Endothelial cell of umbilical vein (primary cell): ENCODE measurements at regions not wholly inside any gene's neighbourhood (a gene's known extent, or its start where the extent isn't known, plus 50 kb on each side); places are given as distances from the start of the nearest gene placed in this dataset.
"Not testable (repeated sequence)": the region's sequence is repeated elsewhere in the genome, so short reads cannot be mapped to it uniquely, and the experiment has no call there.

Experiments
- BruUV-seq: library from RNA; stranded (reverse); fragments of 400-500 nt; replicated peaks from 2 replicates; lab custom pipeline; 2021; lab: Mats Ljungman, UMichigan
- CTCF ChIA-PET: fragments of 300-600, 350-600 bp; sonication (Branson Sonifier 250); formaldehyde crosslinking; loops from one replicate; lab custom pipeline; 2021; ENCODE audit warnings: antibody characterized with exemption, inconsistent platforms; lab: Charles Lee
- POLR2A ChIA-PET: fragments of 300-600, 350-600 bp; sonication (Branson Sonifier 250); formaldehyde crosslinking; loops from one replicate; lab custom pipeline; 2021; ENCODE audit warnings: antibody characterized with exemption, inconsistent platforms; lab: Charles Lee
- DNase-seq: peaks from one replicate; pipeline ENCODE4 v3.0.0-alpha.2; 2011; ENCODE audit warnings: low read depth, low spot score
- FAIRE-seq: peaks from 2 replicates; lab custom pipeline; 2011; peaks lifted over from hg19 to GRCh38; lab: Jason Lieb, UNC
- H2AFZ ChIP-seq: 2 replicates; pipeline ENCODE4 v1.6.0; 2012; ENCODE audit warnings: low read depth, low read length, control low read depth, inconsistent platforms
- H3K27ac ChIP-seq: 2 replicates; pipeline ENCODE4 v1.5.1; 2011; ENCODE audit warnings: low read depth, mild to moderate bottlenecking, control low read depth, low read length, moderate library complexity; ENCODE audit not compliant: insufficient read depth
- H3K27me3 ChIP-seq, 2 experiments: 2 replicates each; pipeline versions ENCODE4 v1.6.0 to v1.6.1; 2011; ENCODE audit warnings: low read length in 2 of 2, mixed read lengths in 1 of 2; ENCODE audit not compliant: control insufficient read depth in 2 of 2, insufficient read depth in 2 of 2
- H3K36me3 ChIP-seq, 2 experiments: 2 replicates in 1 of 2; 3 replicates in 1 of 2; pipeline ENCODE4 v1.5.1; 2011; ENCODE audit warnings: low read length in 2 of 2, mild to moderate bottlenecking in 1 of 2, moderate library complexity in 1 of 2; ENCODE audit not compliant: control insufficient read depth in 2 of 2, insufficient read depth in 2 of 2; ENCODE audit errors: extremely low read depth in 1 of 2
- H3K4me1 ChIP-seq: 3 replicates; pipeline ENCODE4 v1.5.1; 2011; ENCODE audit warnings: mild to moderate bottlenecking, low read length; ENCODE audit not compliant: control insufficient read depth, insufficient read depth; ENCODE audit errors: extremely low read depth
- H3K4me2 ChIP-seq: 2 replicates; pipeline ENCODE4 v1.6.1; 2011; ENCODE audit warnings: low read length, control low read depth, mixed read lengths; ENCODE audit not compliant: insufficient read depth
- H3K4me3 ChIP-seq, 3 experiments: fragments of 200-600 bp in 1 of 3; sonication (generic), shearing (Covaris generic) in 1 of 3; replicated peaks in 1 of 3; 2 replicates each; pipeline ENCODE4 v1.5.1; 2011 to 2016; ENCODE audit warnings: control low read depth in 3 of 3, low read length in 3 of 3, mild to moderate bottlenecking in 2 of 3, inconsistent platforms in 1 of 3, low read depth in 1 of 3, moderate library complexity in 1 of 3; ENCODE audit not compliant: insufficient read depth in 1 of 3
- H3K79me2 ChIP-seq: 2 replicates; pipeline ENCODE4 v1.6.0; 2012; ENCODE audit warnings: low read length, inconsistent platforms; ENCODE audit not compliant: control insufficient read depth, insufficient read depth
- H3K9ac ChIP-seq: replicated peaks from 2 replicates; pipeline ENCODE3; 2011; ENCODE audit warnings: low read length, control low read depth; ENCODE audit not compliant: insufficient read depth; ENCODE audit errors: extremely low read depth
- H3K9me1 ChIP-seq: replicated peaks from 3 replicates; pipeline ENCODE4 v1.6.0; 2011; ENCODE audit warnings: mild to moderate bottlenecking, low read length; ENCODE audit not compliant: control insufficient read depth, insufficient read depth; ENCODE audit errors: extremely low read depth
- H3K9me3 ChIP-seq: replicated peaks from 2 replicates; pipeline ENCODE4 v1.5.1; 2012; ENCODE audit warnings: low read length, inconsistent platforms; ENCODE audit not compliant: control insufficient read depth, insufficient read depth
- H4K20me1 ChIP-seq: replicated peaks from 2 replicates; pipeline ENCODE3; 2011; ENCODE audit warnings: mild to moderate bottlenecking, low read length; ENCODE audit not compliant: control insufficient read depth, insufficient read depth; ENCODE audit errors: extremely low read depth
- FOS ChIP-seq: IDR thresholded peaks from 2 replicates; pipeline ENCODE4 v1.6.1; 2011; ENCODE audit warnings: mild to moderate bottlenecking, low read length, moderate library complexity, borderline replicate concordance; ENCODE audit not compliant: insufficient read depth
- GATA2 ChIP-seq: IDR thresholded peaks from 2 replicates; pipeline ENCODE4 v1.7.0; 2011; ENCODE audit warnings: low read depth, mild to moderate bottlenecking, moderate library complexity, mixed read lengths, low read length; ENCODE audit not compliant: insufficient read length, insufficient read depth
- POLR2AphosphoS5 ChIP-seq: IDR thresholded peaks from 2 replicates; pipeline ENCODE4 v1.6.1; 2012; ENCODE audit warnings: low read depth, mild to moderate bottlenecking, control low read depth, low read length, moderate library complexity; ENCODE audit not compliant: insufficient read depth
- dilution Hi-C: fragments of 300-500 bp; cut with MboI; formaldehyde crosslinking; loops from one replicate; pipeline ENCODE4 v1.15.0; 2019; ENCODE audit warnings: low sequenced_read_pairs; ENCODE audit not compliant: extremely low pct_ligation_motif_present
- intact Hi-C: fragments of 100-400 bp; cut with micrococcal nuclease; formaldehyde crosslinking; loops from one replicate; pipeline ENCODE4 v1.10.0; 2022
- TF ChIP-seq, protein P1 (sequence below), 2 donors: IDR thresholded peaks; 1 replicate in 1 of 2; 2 replicates in 1 of 2; pipeline ENCODE4 v1.5.1; 2011; ENCODE audit warnings: low read length in 2 of 2, mild to moderate bottlenecking in 2 of 2, moderate library complexity in 2 of 2, control low read depth in 1 of 2, inconsistent platforms in 1 of 2, low read depth in 1 of 2; ENCODE audit not compliant: insufficient read depth in 1 of 2; ENCODE audit errors: extremely low read depth in 1 of 2

DNA sequence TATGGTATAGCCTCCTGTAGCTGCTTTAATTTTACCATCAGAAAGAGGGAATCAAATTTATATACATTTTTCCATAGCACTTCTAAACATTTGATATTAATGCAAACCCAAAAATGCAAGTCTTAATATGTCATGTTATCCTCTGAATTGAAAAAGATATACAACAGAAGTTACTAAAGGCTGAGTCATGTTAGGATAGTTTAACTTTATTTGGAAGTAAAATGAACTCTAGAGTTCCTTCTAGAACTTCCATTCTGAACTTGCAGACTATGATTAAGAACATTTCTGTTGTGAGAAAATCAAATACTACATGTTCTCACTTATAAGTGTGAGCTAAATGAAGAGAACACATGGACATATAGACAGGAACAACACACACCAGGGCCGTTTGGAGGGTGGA, 317.3 kb upstream of the PRR16 start:
- Histone ChIP-seq H3K79me2 (no peaks in the 10 kb centered on the region), H3K9ac (no peak overlapping the region), H3K4me1 (peaks cover 2% of the 10 kb centered on the region), H2AFZ (no peak overlapping the region), H3K4me2 (no peak overlapping the region), H3K9me1 (no peaks in the 10 kb centered on the region), H4K20me1 (no peaks in the 10 kb centered on the region), H3K36me3 (no peaks in the 10 kb centered on the region), H3K4me3 (no peak overlapping the region), H3K9me3 (no peaks in the 10 kb centered on the region), H3K27ac (no peak overlapping the region), H3K27me3 (no peaks in the 10 kb centered on the region)
- BruUV-seq = no TSS peak
- FAIRE-seq = no peak
- intact Hi-C loops = no loop called here
- POLR2A ChIA-PET = no interaction called here
- dilution Hi-C loops = no loop called here
- DNase-seq = no peak
- CTCF ChIA-PET = no interaction called here
- TF ChIP-seq FOS (no peak), GATA2 (no peak), POLR2AphosphoS5 (no peak)
- TF ChIP-seq, protein P1, sequence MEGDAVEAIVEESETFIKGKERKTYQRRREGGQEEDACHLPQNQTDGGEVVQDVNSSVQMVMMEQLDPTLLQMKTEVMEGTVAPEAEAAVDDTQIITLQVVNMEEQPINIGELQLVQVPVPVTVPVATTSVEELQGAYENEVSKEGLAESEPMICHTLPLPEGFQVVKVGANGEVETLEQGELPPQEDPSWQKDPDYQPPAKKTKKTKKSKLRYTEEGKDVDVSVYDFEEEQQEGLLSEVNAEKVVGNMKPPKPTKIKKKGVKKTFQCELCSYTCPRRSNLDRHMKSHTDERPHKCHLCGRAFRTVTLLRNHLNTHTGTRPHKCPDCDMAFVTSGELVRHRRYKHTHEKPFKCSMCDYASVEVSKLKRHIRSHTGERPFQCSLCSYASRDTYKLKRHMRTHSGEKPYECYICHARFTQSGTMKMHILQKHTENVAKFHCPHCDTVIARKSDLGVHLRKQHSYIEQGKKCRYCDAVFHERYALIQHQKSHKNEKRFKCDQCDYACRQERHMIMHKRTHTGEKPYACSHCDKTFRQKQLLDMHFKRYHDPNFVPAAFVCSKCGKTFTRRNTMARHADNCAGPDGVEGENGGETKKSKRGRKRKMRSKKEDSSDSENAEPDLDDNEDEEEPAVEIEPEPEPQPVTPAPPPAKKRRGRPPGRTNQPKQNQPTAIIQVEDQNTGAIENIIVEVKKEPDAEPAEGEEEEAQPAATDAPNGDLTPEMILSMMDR (IDR thresholded peaks at IDR 0.05; ENCODE audit: extremely low read depth in 1 of 2, insufficient read depth in 1 of 2, low read depth in 1 of 2, low read length in 2 of 2) = no peak

DNA sequence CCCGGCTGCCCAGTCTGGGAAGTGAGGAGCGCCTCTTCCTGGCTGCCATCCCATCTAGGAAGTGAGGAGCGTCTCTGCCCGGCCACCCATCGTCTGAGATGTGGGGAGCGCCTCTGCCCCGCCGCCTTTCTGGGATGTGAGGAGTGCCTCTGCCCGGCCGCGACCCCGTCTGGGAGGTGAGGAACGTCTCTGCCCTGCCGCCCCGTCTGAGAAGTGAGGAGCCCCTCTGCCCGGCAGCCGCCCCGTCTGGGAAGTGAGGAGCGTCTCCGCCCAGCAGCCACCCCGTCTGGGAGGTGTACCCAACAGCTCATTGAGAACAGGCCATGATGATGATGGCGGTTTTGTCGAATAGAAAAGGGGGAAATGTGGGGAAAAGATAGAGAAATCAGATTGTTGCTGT, 316.2 kb upstream of the PRR16 start:
- BruUV-seq, CTCF ChIA-PET: not testable (repeated sequence)

More for the DNA sequence above, 316.2 kb upstream of the PRR16 start:
- dilution Hi-C loops, H2AFZ ChIP-seq, H3K9me1 ChIP-seq, H4K20me1 ChIP-seq, H3K4me2 ChIP-seq, H3K9ac ChIP-seq, H3K36me3 ChIP-seq, H3K4me1 ChIP-seq, DNase-seq, H3K9me3 ChIP-seq, FAIRE-seq, H3K4me3 ChIP-seq, H3K27me3 ChIP-seq, POLR2A ChIA-PET, H3K27ac ChIP-seq, intact Hi-C loops, H3K79me2 ChIP-seq: not testable (repeated sequence)
